A549 (cell line): ENCODE measurements at regions not wholly inside any gene's neighbourhood (a gene's known extent, or its start where the extent isn't known, plus 50 kb on each side); places are given as distances from the start of the nearest gene placed in this dataset.
A peak's percentile ranks its signal among the peaks of the same experiment; 100 is the strongest.

ENCODE experiments used
- ATAC-seq, 2 experiments: fragments of 200-7000 bp in 1 of 2; fragments of >200 bp in 1 of 2; cut with Nextera tagmentation in 1 of 2; cut with Tn5 transposase in 1 of 2; 3 replicates each; pipeline versions ENCODE4 v1.8.0 to v1.9.1; 2018 to 2020; ENCODE audit warnings: mild to moderate bottlenecking in 1 of 2, moderate library complexity in 1 of 2
- CTCF ChIA-PET: fragments of 300-600 bp; sonication (Branson Sonifier 250); formaldehyde crosslinking; extraction: SDS; loops from one replicate; lab custom pipeline; 2021; ENCODE audit warnings: antibody characterized with exemption, inconsistent platforms; lab: Yijun Ruan, JAX
- POLR2A ChIA-PET: fragments of 350-600 bp; formaldehyde crosslinking; extraction: SDS; loops from one replicate; lab custom pipeline; 2021; ENCODE audit warnings: antibody characterized with exemption, inconsistent platforms; lab: Yijun Ruan, JAX
- DNase-seq, 2 experiments: peaks; one replicate each; pipeline versions ENCODE4 v3.0.0 to v3.0.0-alpha.2; 2011 to 2016; ENCODE audit warnings: low read depth in 1 of 2, low spot score in 1 of 2
- FAIRE-seq: peaks from 2 replicates; lab custom pipeline; 2011; peaks lifted over from hg19 to GRCh38; lab: Jason Lieb, UNC
- H3K27ac ChIP-seq, 2 experiments: fragments of >200 bp; sonication (Bioruptor Twin); formaldehyde crosslinking; 3 replicates each; pipeline ENCODE4 v1.5.1; 2016 to 2017
- H3K4me1 ChIP-seq: fragments of >200 bp; sonication (Bioruptor Twin); formaldehyde crosslinking; 3 replicates; pipeline ENCODE4 v1.6.1; 2016
- H3K4me2 ChIP-seq: fragments of >200 bp; sonication (Bioruptor Twin); formaldehyde crosslinking; 3 replicates; pipeline ENCODE4 v1.6.1; 2016
- H3K4me3 ChIP-seq: fragments of >200 bp; sonication (Bioruptor Twin); formaldehyde crosslinking; 3 replicates; pipeline ENCODE4 v1.5.1; 2016
- H3K9me3 ChIP-seq: fragments of >200 bp; sonication (Bioruptor Twin); formaldehyde crosslinking; 3 replicates; pipeline ENCODE4 v1.6.1; 2016
- CBX2 ChIP-seq: fragments of 200-600 bp; sonication (generic); IDR thresholded peaks from 2 replicates; pipeline ENCODE4 v1.6.1; 2016; ENCODE audit warnings: low read depth, mild to moderate bottlenecking, borderline replicate concordance
- CHD2 ChIP-seq: fragments of 150-350 bp; IDR thresholded peaks from 2 replicates; pipeline ENCODE4 v1.6.1; 2014; ENCODE audit warnings: low read length; ENCODE audit not compliant: partially characterized antibody
- EHMT2 ChIP-seq: fragments of 200-600 bp; sonication (generic); IDR thresholded peaks from 2 replicates; pipeline ENCODE4 v1.6.1; 2016; ENCODE audit warnings: antibody characterized with exemption, low read depth, mild to moderate bottlenecking, moderate library complexity
- FOXS1 ChIP-seq: fragments of 250-450 bp; sonication (Bioruptor Pico); IDR thresholded peaks from 2 replicates; pipeline ENCODE4 v1.5.0; 2020; ENCODE audit warnings: mild to moderate bottlenecking, moderate library complexity
- HEYL ChIP-seq: fragments of 250-450 bp; sonication (Bioruptor Pico); IDR thresholded peaks from 2 replicates; pipeline ENCODE4 v1.8.0; 2021; ENCODE audit warnings: mild to moderate bottlenecking, moderate library complexity
- HOXA7 ChIP-seq: fragments of 250-450 bp; sonication (Bioruptor Pico); IDR thresholded peaks from 2 replicates; pipeline ENCODE4 v1.5.0; 2020; ENCODE audit warnings: mild to moderate bottlenecking, moderate library complexity
- MAFK ChIP-seq: fragments of 450-650 bp; IDR thresholded peaks from 2 replicates; pipeline ENCODE4 v1.6.1; 2014; ENCODE audit not compliant: partially characterized antibody
- PHF8 ChIP-seq: fragments of 200-600 bp; sonication (generic); IDR thresholded peaks from 2 replicates; pipeline ENCODE4 v1.6.1; 2016; ENCODE audit warnings: low read depth, mild to moderate bottlenecking, antibody characterized with exemption, moderate library complexity, borderline replicate concordance
- POLR2A ChIP-seq: IDR thresholded peaks from 2 replicates; pipeline ENCODE4 v1.6.1; 2012; ENCODE audit warnings: mild to moderate bottlenecking, low read length
- POLR2AphosphoS2 ChIP-seq: conservative IDR thresholded peaks from 2 replicates; pipeline ENCODE4 v1.6.1; 2012; ENCODE audit warnings: low read length, improper control_type of control experiment, inconsistent platforms
- RARB ChIP-seq: fragments of 250-450 bp; sonication (Bioruptor Pico); IDR thresholded peaks from 2 replicates; pipeline ENCODE4 v1.8.0; 2021; ENCODE audit warnings: mild to moderate bottlenecking, moderate library complexity
- RCOR1 ChIP-seq: fragments of 150-350 bp; IDR thresholded peaks from 2 replicates; pipeline ENCODE4 v1.6.1; 2014; ENCODE audit warnings: antibody characterized with exemption, low read length, low read depth
- RNF2 ChIP-seq: fragments of 200-600 bp; sonication (generic); IDR thresholded peaks from 2 replicates; pipeline ENCODE4 v1.6.1; 2016; ENCODE audit warnings: low read depth, mild to moderate bottlenecking, antibody characterized with exemption, moderate library complexity, borderline replicate concordance
- SREBF2 ChIP-seq: fragments of 450-650 bp; IDR thresholded peaks from 2 replicates; pipeline ENCODE4 v1.6.1; 2014; ENCODE audit warnings: mild to moderate bottlenecking, moderate library complexity
- TP53 ChIP-seq: fragments of 250-450 bp; sonication (Bioruptor Pico); IDR thresholded peaks from 2 replicates; pipeline ENCODE4 v1.5.0; 2021; ENCODE audit warnings: mild to moderate bottlenecking, moderate library complexity
- ZFP36 ChIP-seq: fragments of 450-650 bp; IDR thresholded peaks from 2 replicates; pipeline ENCODE4 v1.6.1; 2014; ENCODE audit warnings: borderline replicate concordance; ENCODE audit not compliant: partially characterized antibody
- WGBS: methylation state at CpG from one replicate; pipeline ENCODE4 v1.1.6; 2017; ENCODE audit errors: missing lambda C conversion rate; 5-methylcytosine and 5-hydroxymethylcytosine counted together
- TF ChIP-seq, protein P1 (sequence below): IDR thresholded peaks from 2 replicates; pipeline ENCODE4 v1.6.1; 2012; ENCODE audit warnings: low read depth, borderline replicate concordance
- TF ChIP-seq, protein P2 (sequence below): fragments of 250-450 bp; sonication (Bioruptor Pico); IDR thresholded peaks from 2 replicates; pipeline ENCODE4 v1.5.0; 2020; ENCODE audit warnings: low read depth, mild to moderate bottlenecking, moderate library complexity
- TF ChIP-seq, protein P3 (sequence below): fragments of >200 bp; sonication (Bioruptor Twin); formaldehyde crosslinking; IDR thresholded peaks from 3 replicates; pipeline ENCODE4 v1.5.1; 2016
- TF ChIP-seq, protein P4 (sequence below): fragments of >200 bp; sonication (Bioruptor Twin); formaldehyde crosslinking; IDR thresholded peaks from 2 replicates; pipeline ENCODE4 v1.6.1; 2016
- TF ChIP-seq, protein P5 (sequence below): fragments of >200 bp; sonication (Bioruptor Twin); formaldehyde crosslinking; IDR thresholded peaks from 3 replicates; pipeline ENCODE4 v1.6.1; 2016
- TF ChIP-seq, protein P6 (sequence below): fragments of 200-600 bp; sonication (generic); IDR thresholded peaks from 2 replicates; pipeline ENCODE4 v1.6.1; 2016; ENCODE audit warnings: antibody characterized with exemption, mild to moderate bottlenecking, moderate library complexity

DNA sequence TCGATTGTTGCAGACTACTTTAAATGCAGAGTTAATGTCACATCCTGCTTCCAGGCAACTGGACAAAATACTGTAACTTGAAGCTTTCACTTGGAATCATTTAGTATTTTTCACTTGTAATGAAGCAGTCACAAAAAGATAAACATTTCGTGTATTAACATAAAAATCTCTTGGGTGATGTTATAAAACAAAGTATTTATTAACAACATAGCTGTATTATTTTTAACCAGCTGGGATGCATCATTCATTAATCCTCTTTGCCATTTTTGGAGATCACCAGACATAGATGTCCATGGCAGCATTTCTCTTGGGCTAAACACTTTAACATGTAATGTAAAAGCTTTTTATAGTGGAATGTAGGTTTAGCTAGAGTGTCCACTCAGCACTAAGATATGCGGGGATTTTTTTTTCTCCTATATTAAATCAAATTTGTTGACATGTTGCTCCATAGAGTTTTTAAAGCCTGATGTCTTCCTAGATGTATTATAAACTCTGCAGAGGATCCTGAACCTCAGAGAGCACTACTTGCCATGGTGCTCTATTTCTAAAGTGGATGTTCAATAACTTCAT is 193.7 kb upstream of the SPANXN4 start (continued):
- TF ChIP-seq, protein P1, sequence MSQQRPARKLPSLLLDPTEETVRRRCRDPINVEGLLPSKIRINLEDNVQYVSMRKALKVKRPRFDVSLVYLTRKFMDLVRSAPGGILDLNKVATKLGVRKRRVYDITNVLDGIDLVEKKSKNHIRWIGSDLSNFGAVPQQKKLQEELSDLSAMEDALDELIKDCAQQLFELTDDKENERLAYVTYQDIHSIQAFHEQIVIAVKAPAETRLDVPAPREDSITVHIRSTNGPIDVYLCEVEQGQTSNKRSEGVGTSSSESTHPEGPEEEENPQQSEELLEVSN: no peak
- TF ChIP-seq RARB (CRISPR knock-in tag) (no peak), SREBF2 (no peak), HEYL (CRISPR knock-in tag) (no peak), FOXS1 (CRISPR knock-in tag) (no peak), HOXA7 (CRISPR knock-in tag) (no peak)

DNA sequence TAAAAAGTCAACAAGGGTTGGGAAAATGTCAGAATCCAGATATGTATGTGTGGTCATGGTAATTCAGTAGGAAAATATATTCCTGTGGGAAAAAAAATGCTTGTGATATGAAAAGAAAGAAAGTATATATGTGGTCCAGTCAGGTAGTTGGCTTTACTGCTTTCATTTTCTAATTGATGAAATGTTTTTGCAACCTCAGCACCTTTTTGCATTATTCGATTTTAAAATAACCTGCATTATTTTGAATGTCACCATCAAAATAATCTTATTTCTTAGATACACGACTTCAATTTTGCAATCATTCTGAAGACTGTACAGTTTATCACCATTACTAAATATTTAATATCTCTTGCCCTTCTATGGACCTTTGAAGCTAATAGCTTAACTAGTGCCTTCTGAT is 170.8 kb upstream of the SPANXN4 start:
- ATAC-seq: no peak
- ChIA-PET POLR2A (no interaction called here), CTCF (no interaction called here)
- 26% methylated on average over 2 of the region's 2 CpGs for WGBS
- no peak for DNase-seq
- Histone ChIP-seq H3K9me3 (no peaks in the 10 kb centered on the region), H3K27ac (no peak overlapping the region), H3K4me3 (no peak overlapping the region), H3K4me1 (no peaks in the 10 kb centered on the region), H3K4me2 (no peak overlapping the region)
- FAIRE-seq: no peak
- TF ChIP-seq MAFK (peak; percentile 70), TP53 (CRISPR knock-in tag) (no peak)

DNA sequence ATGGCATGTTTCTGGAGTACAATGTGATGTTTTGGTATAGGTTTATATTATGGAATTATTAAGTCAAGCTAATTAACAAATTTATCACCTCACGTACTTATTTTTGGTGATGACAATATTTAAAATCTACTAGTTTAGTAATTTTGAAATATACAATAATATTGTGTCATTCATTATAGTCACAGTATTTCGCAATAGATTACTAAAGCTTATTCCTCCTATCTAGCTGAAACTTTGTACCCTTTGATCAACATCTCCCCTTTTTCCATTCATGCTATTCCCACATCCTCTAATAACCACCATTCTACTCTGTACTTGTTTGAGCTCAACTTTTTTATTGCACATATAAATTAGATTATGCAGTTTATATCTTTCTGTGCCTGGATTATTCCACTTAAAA is 164.8 kb upstream of the SPANXN4 start:
- Histone ChIP-seq H3K4me1 (no peaks in the 10 kb centered on the region), H3K4me2 (no peak overlapping the region), H3K9me3 (no peaks in the 10 kb centered on the region), H3K27ac (no peak overlapping the region), H3K4me3 (no peak overlapping the region)
- DNase-seq (no peak), ATAC-seq (no peak), FAIRE-seq (no peak)
- POLR2A ChIA-PET: no interaction called here
- 10% methylated on average over 2 of the region's 2 CpGs for WGBS
- CTCF ChIA-PET: no interaction called here
- TF ChIP-seq, protein P2, sequence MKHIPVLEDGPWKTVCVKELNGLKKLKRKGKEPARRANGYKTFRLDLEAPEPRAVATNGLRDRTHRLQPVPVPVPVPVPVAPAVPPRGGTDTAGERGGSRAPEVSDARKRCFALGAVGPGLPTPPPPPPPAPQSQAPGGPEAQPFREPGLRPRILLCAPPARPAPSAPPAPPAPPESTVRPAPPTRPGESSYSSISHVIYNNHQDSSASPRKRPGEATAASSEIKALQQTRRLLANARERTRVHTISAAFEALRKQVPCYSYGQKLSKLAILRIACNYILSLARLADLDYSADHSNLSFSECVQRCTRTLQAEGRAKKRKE: no peak
- TF ChIP-seq RCOR1 (no peak), POLR2A (no peak), CHD2 (no peak)

DNA sequence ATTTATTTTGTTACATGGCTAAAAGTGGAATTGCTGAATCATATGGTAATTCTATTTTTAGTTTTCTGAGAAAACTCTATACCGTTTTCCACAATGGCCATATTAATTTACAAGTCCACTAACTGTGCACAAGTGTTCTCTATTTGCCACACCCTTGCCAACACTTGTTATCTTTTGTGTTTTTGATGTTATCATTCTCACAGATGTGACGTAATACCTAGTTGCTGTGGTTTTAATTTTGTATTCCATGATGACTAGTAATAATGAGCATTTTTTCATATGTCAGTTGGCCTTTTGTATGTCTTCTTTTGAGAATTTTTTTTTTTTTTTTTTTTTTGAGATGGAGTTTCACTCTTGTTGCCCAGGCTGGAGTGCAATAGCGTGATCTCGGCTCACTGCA is 164.2 kb upstream of the SPANXN4 start:
- WGBS: 1% methylated on average over 4 of the region's 4 CpGs
- TF ChIP-seq, protein P3, sequence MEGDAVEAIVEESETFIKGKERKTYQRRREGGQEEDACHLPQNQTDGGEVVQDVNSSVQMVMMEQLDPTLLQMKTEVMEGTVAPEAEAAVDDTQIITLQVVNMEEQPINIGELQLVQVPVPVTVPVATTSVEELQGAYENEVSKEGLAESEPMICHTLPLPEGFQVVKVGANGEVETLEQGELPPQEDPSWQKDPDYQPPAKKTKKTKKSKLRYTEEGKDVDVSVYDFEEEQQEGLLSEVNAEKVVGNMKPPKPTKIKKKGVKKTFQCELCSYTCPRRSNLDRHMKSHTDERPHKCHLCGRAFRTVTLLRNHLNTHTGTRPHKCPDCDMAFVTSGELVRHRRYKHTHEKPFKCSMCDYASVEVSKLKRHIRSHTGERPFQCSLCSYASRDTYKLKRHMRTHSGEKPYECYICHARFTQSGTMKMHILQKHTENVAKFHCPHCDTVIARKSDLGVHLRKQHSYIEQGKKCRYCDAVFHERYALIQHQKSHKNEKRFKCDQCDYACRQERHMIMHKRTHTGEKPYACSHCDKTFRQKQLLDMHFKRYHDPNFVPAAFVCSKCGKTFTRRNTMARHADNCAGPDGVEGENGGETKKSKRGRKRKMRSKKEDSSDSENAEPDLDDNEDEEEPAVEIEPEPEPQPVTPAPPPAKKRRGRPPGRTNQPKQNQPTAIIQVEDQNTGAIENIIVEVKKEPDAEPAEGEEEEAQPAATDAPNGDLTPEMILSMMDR: no peak
- TF ChIP-seq EHMT2 (no peak), POLR2AphosphoS2 (no peak), ZFP36 (no peak), RNF2 (no peak), CBX2 (no peak), CHD2 (no peak), FOXS1 (CRISPR knock-in tag) (no peak), RARB (CRISPR knock-in tag) (no peak), PHF8 (no peak)
- TF ChIP-seq, protein P4, sequence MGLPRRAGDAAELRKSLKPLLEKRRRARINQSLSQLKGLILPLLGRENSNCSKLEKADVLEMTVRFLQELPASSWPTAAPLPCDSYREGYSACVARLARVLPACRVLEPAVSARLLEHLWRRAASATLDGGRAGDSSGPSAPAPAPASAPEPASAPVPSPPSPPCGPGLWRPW: no peak
- TF ChIP-seq, protein P2: no peak
- TF ChIP-seq, protein P5, sequence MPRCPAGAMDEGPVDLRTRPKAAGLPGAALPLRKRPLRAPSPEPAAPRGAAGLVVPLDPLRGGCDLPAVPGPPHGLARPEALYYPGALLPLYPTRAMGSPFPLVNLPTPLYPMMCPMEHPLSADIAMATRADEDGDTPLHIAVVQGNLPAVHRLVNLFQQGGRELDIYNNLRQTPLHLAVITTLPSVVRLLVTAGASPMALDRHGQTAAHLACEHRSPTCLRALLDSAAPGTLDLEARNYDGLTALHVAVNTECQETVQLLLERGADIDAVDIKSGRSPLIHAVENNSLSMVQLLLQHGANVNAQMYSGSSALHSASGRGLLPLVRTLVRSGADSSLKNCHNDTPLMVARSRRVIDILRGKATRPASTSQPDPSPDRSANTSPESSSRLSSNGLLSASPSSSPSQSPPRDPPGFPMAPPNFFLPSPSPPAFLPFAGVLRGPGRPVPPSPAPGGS: no peak
- TF ChIP-seq, protein P6, sequence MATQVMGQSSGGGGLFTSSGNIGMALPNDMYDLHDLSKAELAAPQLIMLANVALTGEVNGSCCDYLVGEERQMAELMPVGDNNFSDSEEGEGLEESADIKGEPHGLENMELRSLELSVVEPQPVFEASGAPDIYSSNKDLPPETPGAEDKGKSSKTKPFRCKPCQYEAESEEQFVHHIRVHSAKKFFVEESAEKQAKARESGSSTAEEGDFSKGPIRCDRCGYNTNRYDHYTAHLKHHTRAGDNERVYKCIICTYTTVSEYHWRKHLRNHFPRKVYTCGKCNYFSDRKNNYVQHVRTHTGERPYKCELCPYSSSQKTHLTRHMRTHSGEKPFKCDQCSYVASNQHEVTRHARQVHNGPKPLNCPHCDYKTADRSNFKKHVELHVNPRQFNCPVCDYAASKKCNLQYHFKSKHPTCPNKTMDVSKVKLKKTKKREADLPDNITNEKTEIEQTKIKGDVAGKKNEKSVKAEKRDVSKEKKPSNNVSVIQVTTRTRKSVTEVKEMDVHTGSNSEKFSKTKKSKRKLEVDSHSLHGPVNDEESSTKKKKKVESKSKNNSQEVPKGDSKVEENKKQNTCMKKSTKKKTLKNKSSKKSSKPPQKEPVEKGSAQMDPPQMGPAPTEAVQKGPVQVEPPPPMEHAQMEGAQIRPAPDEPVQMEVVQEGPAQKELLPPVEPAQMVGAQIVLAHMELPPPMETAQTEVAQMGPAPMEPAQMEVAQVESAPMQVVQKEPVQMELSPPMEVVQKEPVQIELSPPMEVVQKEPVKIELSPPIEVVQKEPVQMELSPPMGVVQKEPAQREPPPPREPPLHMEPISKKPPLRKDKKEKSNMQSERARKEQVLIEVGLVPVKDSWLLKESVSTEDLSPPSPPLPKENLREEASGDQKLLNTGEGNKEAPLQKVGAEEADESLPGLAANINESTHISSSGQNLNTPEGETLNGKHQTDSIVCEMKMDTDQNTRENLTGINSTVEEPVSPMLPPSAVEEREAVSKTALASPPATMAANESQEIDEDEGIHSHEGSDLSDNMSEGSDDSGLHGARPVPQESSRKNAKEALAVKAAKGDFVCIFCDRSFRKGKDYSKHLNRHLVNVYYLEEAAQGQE: no peak

More for the DNA sequence above, 164.2 kb upstream of the SPANXN4 start:
- Histone ChIP-seq H3K4me1 (no peaks in the 10 kb centered on the region), H3K4me2 (no peak overlapping the region), H3K9me3 (no peaks in the 10 kb centered on the region), H3K4me3 (no peak overlapping the region), H3K27ac (no peak overlapping the region)
- ChIA-PET POLR2A (no interaction called here), CTCF (no interaction called here)
- DNase-seq (no peak), FAIRE-seq (no peak), ATAC-seq (no peak)
